Heart left ventricle (tissue), 13 donors: ENCODE measurements at regions not wholly inside any gene's neighbourhood (a gene's known extent, or its start where the extent isn't known, plus 50 kb on each side); places are given as distances from the start of the nearest gene placed in this dataset.

Experiments used
- CTCF ChIP-seq, 12 donors: fragments of 200-600 bp; sonication (generic) in 4 of 12; IDR thresholded peaks; one replicate each; pipeline versions ENCODE4 v1.5.0 to v1.8.0; 2018 to 2022; ENCODE audit warnings: antibody characterized with exemption in 12 of 12, mild to moderate bottlenecking in 5 of 12
- POLR2A ChIP-seq, 2 donors: fragments of 450-650 bp; IDR thresholded peaks; one replicate each; pipeline ENCODE4 v1.6.1; 2017; ENCODE audit warnings: antibody characterized with exemption in 2 of 2, mild to moderate bottlenecking in 2 of 2, moderate library complexity in 2 of 2
- donor health status: ischemic (EF 13 %, LVEDD 7.1; RV severe dilation, severe dysfunction).
- donor health status: DM: no; HTN: yes; CAD: no.
- donor health status: DM: no; HTN: no; CAD: no.
- donor health status: ischemic (EF 25% LVEDD 6.9; RV normal size, moderate dysfunction).
- donor health status: ischemic (EF 25% LVEDD 5.7; RV mildly dilated, moderate dysfunction).
- donor health status: ischemic (EF 35%, LVEDD 5.7; RV mildly dilated, moderate dysfunction).
- donor health status: nonischemic (EF 11% LVEDD 7.7; RV severe dilation, severe dysfunction).
- donor health status: DM: yes; HTN: yes; CAD: no.
- donor health status: PGD.
- donor health status: ischemic (EF 29% LVEDD 5.4; RV normal size, mild dysfunction).
- donor health status: nonischemic (EF 23%, LVEDD 6.1; RV moderate dilation, normal function).

- TF ChIP-seq POLR2A (IDR thresholded peaks at IDR 0.05) (no peak), CTCF (IDR thresholded peaks at IDR 0.05) (no peak)
These were observed 229.1 kb downstream of the NFATC2 start for GRCh38 chr20:51313358-51313827.
